Mucosa of gallbladder (tissue), 1 donor: ENCODE measurements at regions not wholly inside any gene's neighbourhood (a gene's known extent, or its start where the extent isn't known, plus 50 kb on each side); places are given as distances from the start of the nearest gene placed in this dataset.
"Not testable (repeated sequence)": the region's sequence is repeated elsewhere in the genome, so short reads cannot be mapped to it uniquely, and the experiment has no call there.

Experiments
- DNase-seq: peaks from one replicate; pipeline ENCODE4 v3.0.0-alpha.2; 2020; ENCODE audit warnings: low spot score
- donor health status: DM: no; HTN: no; CAD: no.

DNA sequence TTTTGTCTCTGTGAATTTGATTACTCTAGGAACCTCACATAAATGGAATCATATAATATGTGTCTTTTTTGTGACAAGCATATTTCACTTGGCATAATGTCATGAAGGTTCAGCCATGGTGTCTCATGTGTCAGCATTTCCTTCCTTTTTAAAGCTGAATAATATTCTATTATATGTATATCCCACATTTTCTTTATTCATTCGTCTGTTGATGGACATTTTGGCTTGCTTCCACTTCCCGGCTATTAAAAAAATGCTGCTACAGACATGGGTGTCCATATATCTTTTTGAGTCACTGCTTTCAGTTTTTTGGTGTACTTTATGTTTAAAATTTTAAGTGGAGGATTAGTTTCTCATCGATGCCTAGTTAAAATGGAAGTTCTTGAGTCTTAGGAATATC, 59.8 kb upstream of the C5orf63 start:
- no peak for DNase-seq

DNA sequence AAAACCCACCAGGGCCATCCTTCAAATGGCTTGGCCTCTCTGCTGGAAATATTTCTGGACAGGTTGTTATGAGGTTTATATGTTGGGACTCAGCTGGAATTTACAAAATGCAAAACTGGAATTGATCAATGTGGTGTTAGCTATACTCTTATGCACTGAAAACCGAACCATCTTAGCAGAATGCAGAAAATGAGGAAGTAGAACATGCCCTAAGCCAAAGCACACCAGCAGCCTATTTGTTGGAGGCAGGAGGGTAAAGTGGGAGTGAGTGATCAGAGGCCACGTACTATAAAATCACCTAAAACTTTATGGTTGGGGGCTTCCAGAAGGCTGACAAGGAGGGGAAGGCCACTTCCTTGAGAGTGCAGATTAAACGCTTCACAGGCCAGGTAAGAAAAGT, 63.6 kb upstream of the C5orf63 start:
- no peak for DNase-seq

DNA sequence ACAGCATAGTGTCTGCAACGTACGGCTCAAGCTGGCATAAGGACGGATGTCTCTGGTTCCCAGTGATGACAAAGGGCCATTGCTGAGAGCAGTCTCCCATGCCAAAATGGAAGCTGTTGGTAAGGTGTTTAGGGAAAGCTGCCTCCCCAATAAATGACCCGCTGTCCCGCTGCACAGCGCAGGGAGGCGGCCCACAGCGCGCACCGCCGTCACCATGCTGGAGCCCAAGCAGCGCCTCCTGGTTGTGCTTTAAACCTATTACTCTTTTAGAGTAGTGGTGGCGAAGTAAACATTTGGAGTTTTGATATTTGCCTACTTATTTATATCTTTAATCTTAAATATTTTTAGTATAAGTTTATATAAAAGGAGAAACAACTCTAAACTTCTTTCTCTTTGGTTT, 70.4 kb upstream of the C5orf63 start:
- DNase-seq, result no peak

DNA sequence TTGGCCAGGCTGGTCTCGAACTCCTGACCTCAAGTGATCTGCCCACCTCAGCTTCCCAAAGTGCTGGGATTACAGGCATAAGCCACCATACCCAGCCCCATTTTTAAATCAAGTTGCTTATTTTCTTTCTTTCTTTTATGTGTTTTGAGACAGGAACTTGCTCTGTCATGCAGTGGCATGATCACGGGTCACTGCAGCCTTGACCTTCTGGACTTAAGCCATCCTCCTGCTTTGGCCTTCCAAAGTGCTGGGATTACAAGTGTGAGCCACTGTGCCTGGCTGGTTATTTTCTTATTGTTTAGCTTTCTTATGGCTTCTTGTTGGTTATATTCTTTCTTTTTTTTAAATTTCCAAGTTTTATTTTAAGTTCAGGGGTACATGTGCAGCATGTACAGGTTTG, 79.7 kb upstream of the C5orf63 start:
- no peak for DNase-seq

DNA sequence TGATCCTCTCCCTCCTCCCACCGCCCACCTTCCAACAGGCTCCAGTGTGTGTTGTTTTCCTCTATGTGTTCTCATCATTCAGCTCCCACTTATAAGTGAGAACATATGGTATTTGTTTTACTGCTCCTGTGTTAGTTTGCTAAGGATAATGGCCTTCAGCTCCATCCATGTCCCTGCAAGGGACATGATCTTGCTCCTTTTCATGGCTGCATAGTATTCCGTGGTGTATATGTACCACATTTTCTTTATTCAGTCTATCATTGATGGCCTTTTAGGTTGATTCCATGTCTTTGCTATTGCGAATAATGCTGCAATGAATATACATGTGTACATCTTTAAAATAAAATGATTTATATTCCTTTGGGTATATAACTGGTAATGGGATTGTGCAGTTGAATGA, 80.2 kb upstream of the C5orf63 start:
- no peak for DNase-seq

DNA sequence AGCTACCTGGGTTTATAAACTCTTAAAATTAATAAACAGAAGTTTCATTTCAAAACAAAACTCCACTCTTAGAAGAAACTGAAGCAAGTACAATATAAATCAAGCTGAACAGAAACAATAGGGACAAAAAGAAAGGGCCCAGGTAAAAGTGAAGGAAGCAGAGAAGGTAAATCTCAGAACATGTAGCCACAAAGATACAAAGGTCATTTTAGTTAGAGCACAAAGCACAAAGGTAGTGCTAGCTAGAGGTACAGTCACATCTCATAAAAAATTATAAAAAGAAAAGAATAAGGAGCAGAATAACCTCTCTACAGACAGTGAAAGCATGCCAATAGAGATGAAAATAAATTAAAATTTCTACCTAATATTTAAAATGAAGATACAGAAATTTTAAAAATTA, 90.4 kb upstream of the C5orf63 start:
- no peak for DNase-seq

DNA sequence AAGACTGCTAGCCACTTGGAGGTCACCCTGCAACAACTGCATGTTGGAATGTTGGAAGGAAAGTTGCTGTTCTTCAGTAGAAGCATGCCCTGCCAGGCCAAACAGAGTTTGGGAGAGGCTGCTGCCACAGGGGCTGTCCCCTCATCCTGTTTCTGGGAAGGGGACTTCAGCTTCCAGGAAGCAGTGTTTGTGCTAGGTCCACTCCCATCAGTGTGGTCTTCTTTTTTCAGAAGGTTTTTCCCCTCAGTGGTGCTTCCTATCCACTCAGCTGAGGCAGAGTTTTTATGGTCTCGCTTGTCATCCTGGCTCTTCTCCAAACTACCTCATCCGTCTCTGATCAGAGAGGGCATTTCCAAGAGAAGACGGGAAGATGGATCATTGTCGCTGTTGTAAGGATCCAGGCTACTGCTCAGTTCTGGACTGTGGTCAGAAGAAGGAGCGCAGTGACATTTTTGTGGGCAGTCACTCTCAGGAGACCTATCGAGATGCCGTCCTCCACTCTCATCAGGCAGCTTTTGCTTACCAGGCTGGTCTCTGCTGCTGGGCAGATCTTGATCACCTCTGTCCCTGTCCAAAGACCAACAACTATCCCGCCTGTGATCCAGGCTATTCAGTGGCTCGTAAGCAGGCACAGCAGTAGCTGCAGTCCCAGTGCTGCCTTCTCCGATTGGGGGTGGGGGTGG, 97.8 kb upstream of the C5orf63 start:
- DNase-seq, result no peak

DNA sequence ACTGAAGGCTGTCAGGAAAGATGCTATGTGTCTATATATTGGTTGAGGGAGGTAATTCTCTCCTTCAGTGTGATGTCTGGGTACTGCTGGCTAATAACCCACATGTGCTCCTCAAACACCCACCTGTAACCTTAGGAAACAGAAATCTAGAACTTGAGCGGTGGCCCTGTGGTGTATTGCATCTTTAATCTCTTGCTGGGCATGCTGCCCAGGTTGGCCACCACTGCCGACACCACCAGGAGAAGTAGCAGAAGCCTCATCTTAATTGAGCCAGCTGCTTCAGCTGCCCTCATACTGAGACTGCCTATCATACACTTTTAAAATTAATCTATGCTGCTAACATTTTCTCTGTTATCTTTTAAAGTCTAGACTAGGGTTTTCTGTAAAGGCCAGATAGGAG, 103.5 kb upstream of the C5orf63 start:
- no peak for DNase-seq

DNA sequence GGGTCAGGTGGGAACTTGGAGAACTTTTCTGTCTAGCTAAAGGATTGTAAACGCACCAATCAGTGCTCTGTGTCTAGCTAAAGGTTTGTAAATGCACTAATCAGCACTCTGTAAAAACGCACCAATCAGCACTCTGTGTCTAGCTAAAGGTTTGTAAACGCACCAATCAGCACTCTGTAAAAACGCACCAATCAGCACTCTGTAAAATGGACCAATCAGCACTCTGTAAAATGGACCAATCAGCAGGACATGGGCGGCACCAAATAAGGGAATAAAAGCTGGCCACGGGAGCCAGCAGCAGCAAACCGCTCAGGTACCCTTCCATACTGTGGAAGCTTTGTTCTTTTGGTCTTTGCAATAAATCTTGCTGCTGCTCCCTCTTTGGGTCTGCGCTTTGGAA, 108.0 kb upstream of the MEGF10 start:
- not testable (repeated sequence) for DNase-seq

DNA sequence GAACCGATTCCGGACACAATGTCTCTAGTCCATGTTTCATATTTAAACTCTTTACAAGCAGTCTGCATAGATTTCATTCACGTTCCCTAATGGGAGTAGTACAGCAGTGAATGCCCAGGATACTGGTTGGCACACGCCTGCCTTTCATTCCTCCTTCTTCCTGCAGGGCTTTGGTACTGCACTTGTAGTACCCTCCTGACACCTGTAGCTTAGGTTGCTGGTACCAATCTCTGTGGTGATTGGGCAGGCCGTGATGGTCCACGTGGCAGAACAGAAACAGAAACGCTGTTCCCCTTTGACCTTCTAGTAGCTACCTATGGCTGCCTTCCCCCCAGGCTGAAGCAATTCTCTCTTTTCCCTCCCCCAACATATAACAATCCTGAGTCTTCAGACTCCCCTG, 107.3 kb upstream of the MEGF10 start:
- DNase-seq, result no peak

DNA sequence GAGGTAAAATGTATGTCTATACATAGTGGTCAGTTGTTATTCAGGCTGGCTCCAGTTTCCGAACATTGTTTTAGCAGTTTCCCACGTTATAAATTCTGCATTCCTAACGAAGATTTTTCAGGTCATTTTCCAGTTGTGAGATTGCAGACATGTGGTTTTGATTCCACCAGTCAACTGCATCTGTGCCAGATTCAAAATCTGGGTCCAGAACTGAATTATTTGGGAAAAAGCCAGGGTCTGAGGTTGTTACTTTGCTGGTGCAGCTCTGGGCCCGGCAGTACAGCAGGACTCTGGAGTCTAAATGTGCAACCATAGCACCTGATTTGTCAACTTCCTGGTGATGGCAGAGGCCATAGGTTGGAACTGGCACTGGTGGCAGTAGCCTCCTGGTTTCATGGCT, 105.7 kb upstream of the MEGF10 start:
- no peak for DNase-seq

DNA sequence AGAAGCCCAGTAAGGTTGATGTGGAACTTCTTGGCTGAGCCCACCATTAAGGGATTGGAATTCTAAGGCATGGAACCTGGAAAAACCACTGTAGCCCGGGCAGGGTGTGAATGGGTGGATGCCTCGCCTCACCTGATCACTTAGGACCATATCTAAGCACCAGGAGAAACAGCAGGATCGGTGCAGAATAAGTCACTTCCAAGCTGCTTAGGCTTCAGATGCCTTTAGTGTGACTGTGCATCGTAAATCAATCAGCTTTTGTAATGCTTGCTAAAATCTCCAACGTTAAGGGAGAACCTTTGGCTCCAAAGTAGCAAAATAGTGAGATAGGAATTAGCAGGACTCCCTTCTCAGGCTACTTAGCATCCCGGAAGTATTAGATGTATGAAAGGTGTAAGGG, 103.9 kb upstream of the MEGF10 start:
- no peak for DNase-seq

DNA sequence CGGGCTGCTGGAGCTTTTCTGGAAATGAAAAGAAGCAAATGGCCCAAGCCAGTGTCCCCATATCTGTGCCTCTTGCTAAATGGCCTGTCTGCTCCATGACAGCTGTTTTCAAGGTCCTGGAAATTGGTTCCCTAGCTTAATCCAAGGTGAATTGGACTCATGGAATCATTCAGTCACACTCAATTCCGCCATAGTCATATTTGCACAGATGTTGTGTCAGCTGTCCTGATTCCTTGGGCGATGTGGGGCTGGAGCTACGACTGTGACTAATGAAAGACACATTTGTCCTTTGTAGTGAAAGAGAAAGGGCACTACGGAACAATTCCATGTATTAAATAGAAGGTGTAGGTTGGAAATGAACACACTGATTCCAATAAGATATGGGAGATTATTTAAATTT, 102.9 kb upstream of the MEGF10 start:
- no peak for DNase-seq

DNA sequence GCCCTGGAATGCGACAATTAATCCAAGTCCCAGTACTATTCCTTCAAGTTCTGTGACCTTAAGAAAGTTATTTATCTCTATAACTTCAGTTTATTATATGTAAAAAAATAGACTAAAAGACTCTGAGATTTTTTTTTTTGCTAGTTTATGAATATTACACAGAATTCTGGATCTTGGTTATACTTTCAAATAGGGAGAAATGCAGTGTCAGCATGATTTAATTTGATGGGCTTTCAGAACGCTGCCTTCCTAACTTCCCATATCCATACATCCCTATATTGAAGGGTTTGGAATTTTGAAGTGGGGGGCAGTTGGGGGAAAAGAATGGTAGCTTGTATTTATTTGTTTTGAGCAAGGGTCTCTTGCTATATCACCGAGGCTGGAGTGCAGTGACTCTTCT, 98.4 kb upstream of the MEGF10 start:
- no peak for DNase-seq

DNA sequence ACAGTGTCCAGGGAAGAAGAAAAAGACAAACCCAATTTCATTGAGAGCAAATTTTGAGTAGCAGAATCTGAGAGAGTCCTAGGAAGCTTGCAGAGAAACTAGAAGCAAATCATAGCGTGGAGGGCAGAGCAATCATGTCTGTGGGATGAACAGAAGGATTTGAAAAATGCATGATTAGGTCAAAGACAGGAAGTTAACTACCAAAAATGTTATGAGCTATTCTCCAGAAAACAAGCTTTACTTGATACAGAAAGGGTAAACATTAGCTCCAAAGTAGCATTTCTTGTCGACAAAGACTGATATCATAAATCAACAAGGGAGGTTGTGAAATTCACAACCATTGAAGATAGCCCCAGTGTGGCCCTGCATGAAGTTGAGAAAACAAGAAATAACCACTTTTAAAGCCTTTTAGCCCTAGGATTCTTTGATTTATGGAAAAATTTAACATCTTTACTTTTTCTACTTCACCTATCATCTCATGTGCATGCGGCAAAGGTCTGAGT, 97.7 kb upstream of the MEGF10 start:
- DNase-seq, result no peak

DNA sequence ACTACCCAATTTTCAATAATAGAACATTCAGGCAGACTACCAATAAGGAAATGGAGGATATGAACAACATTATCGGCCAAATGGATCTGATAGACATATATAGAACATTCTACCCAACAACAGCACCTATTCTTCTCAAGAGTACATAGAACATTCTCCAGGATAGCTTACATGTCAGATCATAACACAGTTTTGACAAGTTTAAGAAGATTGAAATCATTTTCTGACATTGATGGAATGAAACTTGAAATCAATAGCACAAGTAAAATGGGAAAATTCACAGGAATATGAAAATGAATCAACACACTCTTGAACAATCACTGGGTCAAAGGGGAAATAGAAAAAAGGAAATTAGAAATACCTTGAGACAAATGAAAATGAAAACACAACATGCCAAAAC, 94.6 kb upstream of the MEGF10 start:
- no peak for DNase-seq

DNA sequence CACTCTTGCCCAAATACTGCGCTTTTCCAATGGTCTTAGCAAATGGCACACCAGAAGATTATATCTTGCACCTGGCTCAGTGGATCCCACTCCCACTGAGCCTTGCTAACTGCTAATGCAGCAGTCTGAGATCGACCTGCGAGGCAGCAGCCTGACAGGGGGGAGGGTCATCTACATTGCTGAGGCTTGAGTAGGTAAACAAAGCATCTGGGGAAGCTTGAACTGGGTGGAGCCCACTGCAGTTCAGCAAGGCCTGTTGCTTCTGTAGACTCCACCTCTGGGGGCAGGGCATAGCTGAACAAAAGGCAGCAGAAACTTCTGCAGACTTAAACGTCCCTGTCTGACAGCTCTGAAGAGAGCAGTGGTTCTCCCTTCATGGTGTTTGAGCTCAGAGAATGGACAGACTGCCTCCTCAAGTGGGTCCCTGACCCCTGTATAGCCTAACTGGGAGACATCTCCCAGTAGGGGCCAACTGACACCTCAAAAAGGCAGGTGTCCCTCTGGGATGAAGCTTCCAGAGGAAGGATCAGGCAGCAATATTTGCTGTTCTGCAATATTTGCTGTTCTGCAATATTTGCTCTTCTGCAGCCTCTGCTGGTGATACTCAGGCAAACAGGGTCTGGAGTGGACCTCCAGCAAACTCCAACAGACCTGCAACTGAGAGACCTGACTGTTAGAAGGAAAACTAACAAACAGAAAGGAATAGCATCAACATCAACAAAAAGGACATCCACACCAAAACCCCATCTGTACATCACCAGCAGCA, 93.0 kb upstream of the MEGF10 start:
- not testable (repeated sequence) for DNase-seq

DNA sequence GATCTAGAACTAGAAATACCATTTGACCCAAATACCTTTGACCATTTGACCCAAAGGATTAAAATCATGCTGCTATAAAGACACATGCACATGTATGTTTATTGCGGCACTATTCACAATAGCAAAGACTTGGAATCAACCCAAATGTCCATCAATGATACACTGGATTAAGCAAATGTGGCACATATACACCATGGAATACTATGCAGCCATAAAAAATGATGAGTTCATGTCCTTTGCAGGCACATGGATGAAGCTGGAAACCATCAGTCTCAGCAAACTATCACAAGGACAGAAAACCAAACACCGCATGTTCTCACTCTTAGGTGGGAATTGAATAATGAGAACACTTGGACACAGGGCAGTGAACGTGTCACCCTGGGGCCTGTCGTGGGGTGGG, 87.9 kb upstream of the MEGF10 start:
- not testable (repeated sequence) for DNase-seq

DNA sequence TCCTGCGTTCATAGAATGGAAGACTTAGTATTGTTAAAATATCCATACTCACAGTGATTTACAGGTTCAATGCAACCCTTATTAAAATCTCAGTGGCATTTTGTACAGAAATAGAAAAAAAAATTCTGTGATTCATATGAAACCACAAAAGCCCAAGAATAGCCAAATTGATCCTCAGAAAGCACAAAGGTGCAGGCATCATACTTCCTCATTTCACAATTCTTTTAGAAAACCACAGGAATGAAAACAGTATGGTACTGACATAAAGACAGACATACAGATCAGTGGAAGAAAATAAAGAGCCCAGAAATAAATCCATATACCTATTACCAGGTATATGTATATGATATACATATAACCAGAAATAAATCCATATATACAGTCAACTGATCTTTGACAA, 86.8 kb upstream of the MEGF10 start:
- no peak for DNase-seq

DNA sequence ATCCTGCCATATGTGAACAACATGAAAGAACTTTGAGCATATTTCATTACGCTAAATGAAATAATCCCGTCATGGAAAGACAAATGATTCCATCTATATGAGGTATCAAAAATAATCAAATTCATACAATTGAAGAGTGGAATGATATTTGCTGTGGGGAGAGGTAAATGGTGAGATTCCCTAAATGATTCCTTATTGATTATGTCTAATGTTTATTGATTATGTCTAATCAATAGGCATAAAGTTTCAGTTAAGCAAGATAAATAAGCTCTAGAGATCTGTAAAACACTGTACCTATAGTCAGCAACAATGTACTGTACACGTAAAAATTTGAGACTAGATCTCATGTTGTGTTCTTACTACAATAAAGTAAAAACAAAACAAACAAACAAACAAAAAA, 85.4 kb upstream of the MEGF10 start:
- no peak for DNase-seq

DNA sequence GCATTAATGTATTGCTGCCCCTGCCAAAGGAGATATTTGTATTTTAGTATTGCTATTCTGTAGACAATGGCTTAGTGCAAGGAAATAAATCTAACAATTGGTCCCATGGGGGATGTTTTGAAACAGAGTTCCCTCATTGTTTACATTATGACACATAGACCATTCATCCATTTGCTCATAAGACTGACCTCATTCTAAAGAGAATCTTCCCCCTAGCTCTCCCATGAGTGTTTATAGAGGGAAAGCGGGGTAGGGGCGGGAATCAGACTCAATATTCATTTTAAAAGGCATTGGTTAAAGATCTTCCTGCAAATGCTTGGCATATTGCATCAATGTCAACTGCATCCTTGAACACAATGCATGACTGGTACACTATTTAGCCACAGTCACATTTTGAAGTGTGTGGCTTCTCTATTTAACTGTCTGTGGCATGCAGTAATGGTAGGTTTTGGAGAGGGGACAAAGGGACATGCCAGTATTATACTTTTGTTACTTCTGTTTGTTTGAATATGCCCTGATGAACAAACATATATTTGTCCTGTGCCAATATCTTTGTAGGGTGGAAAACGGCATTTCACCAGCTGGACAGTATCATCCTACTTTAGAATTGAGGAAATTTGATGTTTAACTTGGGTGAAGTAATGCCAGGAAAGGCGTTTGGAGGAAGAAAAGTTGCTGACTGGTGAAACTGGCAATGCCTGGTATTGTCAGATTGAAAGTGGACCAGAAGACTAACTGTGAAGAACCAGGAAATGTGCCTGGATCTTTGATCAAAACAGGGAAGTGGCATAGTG, 84.1 kb upstream of the MEGF10 start:
- DNase-seq, result no peak

DNA sequence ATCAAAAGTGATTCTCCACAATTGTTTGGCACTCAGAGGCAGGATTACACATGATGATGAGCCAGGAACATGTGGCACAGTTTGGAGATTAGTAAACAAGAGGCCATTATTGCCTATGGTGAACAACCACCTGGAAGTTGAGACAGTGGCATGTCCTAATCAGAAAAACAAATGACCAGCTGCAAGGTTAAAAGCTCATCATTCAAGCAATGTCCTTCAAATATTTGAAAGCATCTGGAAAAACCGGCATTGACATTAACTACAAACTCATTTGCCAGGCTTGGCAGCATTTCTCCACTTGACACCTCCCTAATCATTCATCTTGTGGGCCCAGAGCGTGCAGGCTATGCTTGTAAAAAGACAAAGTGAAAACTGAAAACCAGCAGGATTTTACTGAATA, 80.6 kb upstream of the MEGF10 start:
- no peak for DNase-seq

DNA sequence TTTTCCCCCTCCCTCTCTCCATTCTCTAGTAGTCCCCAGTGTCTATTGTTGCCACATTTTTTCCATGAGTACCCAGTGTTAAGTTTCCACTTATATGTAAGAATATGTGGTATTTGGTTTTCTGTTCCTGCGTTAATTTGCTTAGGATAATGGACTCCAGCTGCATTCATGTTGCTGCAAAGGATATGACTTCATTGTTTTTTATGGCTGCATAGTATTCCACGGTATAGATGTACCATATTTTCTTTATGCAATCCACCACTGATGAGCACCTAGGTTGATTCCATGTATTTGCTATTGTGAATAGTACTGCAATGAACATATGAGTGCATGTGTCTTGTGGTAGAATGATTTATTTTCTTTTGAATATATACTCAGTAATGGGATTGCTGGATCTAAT, 77.4 kb upstream of the MEGF10 start:
- DNase-seq, result no peak
